HG03039 (cell line): ENCODE measurements at regions not wholly inside any gene's neighbourhood (a gene's known extent, or its start where the extent isn't known, plus 50 kb on each side); places are given as distances from the start of the nearest gene placed in this dataset.

Experiments
- ATAC-seq: cut with Tn5 transposase; IDR thresholded peaks from one replicate; pipeline ENCODE4 v1.9.1; 2021; ENCODE audit warnings: mild to moderate bottlenecking, moderate library complexity; ENCODE audit not compliant: unreplicated experiment

- ATAC-seq: no peak
Measured at GRCh38 chr1:63710308-63710707, 63.5 kb upstream of the ROR1 start.

GRCh38 chr1:63710761-63711380, 62.9 kb upstream of the ROR1 start:
- no peak for ATAC-seq

GRCh38 chr1:63713041-63713440, 60.8 kb upstream of the ROR1 start:
- ATAC-seq: no peak

- peak; percentile 74 for ATAC-seq
Measured at GRCh38 chr1:63713627-63714481, 60.0 kb upstream of the ROR1 start.

GRCh38 chr1:63714482-63714760, 59.4 kb upstream of the ROR1 start:
- no peak for ATAC-seq

- ATAC-seq: no peak
Measured at GRCh38 chr1:63717511-63718065, 56.2 kb upstream of the ROR1 start.

- ATAC-seq: no peak
Measured at GRCh38 chr1:63718541-63718970, 55.3 kb upstream of the ROR1 start.

GRCh38 chr1:63721531-63722189, 52.2 kb upstream of the ROR1 start:
- no peak for ATAC-seq

- ATAC-seq: no peak
Measured at GRCh38 chr1:63723602-63724001, 50.2 kb upstream of the ROR1 start.
